GOT3 (cell line): ENCODE measurements at regions not wholly inside any gene's neighbourhood (a gene's known extent, or its start where the extent isn't known, plus 50 kb on each side); places are given as distances from the start of the nearest gene placed in this dataset.

Experiments used
- DNase-seq: peaks from one replicate; lab custom pipeline; 2025; ENCODE audit warnings: mixed read lengths; lab: John Stamatoyannopoulos, UW

DNA sequence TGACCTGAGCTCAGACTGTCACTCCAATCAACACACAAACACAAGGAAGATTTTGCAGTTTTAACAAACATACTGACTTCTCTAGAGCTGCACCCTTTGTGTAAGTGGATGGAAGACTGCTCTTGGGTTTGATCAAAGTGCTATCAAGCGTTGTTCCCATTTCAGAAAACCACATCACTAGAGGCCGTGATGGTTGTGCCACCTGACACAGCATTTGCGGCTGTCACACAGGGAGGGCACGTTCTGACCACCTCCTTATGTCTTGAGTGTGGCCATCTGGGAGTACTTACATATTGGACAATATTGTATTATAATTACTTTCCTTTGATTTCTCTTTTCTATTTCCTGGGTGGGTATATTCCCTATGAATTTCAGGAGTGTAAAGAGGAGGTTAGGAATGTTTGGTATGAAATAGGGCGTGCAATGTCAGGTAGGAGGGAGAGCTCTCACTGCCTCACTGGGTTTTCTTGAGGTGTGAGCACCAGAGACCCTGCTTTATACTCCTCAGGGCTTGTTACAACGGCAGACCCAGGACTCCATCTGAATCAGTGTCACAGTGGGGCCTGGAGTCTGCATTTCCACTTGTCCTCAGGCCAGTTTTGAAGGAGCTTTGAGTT lies 74.3 kb downstream of the SYNE3 start:
- DNase-seq, result no peak

DNA sequence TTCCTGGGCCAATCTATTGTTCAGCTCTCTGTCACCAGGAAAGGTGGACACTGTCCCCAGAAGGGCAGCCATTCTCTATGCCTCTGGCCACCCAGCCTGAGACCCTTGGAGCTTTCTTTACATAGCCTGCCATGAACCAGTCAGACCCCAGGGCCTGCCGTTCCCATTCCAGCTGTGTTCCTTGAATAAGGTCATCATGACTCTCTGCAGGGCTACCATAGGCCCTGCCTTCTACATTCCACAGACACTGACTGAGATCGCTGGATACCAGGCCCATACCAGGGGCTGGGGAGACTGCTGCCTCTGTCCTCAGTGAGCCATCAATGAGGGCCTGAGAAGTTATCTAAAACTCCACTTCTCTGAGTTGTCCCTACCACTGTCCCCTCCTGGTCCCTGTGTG lies 75.5 kb downstream of the SYNE3 start:
- DNase-seq, result no peak

DNA sequence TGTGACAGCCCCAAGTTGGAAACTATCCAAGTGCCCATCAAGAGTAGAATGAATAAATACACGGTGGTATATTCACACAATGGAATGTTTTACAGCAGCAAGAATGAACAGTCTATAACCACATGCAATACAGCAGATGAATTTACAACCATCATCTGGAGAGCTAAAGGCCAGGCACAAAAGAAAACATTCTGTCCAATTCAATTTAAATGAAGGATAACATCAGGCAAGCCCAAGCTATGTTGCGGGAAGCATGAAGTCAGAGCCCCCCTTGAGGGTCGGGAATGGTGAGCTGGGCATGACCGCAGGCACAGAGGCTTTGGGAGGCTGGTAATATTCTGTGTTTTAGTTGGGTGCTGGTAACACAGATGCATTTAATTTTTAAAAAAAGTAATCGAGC lies 76.0 kb downstream of the SYNE3 start:
- no peak for DNase-seq

DNA sequence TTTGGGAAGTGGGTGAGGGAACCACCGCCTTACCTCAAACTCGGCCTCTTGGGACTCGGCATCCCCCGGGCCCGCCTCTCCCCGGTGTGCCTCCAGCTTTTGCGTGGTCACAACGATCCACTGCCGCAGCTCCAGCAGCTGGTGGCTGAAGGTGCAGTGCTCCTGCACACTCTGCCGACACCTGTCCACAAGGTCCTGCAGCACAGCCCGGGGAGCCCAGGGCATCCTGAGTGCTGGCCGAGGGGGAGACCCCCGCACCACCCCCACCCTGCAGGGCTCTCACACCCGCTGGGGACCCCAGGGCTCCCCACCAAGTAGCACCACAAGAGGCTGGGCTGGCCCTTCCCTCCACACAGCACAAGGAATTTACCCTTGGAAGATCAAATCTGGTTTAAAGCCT lies 76.6 kb downstream of the SYNE3 start:
- no peak for DNase-seq

DNA sequence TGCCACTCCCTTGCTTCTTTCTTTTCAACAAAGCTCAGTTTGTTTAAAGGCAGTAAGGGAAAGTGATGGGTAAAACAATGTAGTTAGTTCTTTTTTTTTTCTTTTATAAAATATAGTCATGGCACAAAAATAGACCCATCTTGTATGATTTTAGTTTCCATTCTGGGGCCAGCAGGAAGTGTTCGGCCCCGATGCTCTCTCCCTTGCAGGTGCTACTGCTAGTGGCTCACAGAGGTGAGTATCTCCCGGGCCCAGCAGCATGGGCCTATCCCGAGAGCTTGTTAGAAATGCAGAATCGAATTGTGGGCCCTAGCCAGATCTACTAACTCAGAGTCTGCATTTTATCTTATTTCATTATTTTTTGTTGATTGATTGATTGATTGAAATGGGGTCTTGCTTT lies 78.7 kb downstream of the SYNE3 start:
- DNase-seq, result no peak

DNA sequence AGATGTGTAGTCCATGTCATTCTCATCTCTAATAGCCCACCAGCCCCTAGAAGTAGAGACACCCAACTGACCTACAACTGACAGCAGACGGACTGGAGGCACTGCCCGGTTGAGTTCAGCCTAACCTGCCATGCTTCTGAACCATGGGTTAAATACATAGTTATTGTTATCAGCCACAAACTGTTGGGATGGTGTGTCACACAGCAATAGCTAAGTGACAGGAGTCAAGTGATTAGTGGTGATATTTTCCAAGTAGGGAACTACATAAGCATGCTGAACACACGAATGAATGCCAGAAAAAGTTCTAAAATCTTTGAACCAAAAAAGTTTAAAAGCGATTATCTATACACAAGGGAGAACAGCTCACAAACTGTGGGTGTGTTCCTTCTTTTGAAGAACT lies 80.1 kb downstream of the SYNE3 start:
- no peak for DNase-seq

DNA sequence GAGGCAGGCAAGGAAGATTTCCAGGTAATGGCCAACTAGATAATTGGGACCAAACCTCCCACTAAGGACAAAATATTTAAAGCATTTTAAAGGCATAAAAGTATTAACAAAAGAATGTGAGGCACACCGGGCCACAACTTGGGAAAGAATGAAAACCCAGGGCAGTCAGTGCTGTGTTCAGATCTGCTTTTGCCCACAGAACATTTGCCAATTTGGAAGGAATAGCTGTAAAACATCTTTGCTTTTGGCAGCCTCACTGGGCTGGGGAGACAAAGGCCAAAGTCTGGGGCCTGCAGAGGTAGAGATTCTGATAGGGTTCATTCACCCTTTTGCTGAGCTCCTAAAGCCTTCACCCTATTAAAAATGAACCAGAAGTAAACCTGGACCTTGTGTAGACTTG lies 82.3 kb downstream of the SYNE3 start:
- no peak for DNase-seq

DNA sequence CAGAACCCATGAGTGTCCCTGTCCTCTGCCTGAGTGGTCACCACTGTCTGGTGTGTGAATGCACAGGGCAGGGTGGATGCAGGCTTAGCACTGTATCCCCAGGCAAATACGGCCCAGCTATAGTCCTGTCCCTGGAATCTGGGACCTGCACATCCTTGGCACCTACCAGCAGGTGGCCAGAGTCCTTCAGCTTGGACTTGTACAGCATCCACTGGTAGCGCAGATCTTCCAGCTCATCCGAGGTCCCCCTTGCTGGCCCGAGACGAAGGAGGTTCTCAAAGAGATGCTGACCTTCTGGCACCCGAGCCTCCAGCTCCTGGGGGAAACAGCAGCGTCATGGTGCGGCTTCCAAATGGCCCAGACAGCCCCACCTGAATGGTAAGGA lies 83.4 kb downstream of the SYNE3 start:
- DNase-seq, result no peak

DNA sequence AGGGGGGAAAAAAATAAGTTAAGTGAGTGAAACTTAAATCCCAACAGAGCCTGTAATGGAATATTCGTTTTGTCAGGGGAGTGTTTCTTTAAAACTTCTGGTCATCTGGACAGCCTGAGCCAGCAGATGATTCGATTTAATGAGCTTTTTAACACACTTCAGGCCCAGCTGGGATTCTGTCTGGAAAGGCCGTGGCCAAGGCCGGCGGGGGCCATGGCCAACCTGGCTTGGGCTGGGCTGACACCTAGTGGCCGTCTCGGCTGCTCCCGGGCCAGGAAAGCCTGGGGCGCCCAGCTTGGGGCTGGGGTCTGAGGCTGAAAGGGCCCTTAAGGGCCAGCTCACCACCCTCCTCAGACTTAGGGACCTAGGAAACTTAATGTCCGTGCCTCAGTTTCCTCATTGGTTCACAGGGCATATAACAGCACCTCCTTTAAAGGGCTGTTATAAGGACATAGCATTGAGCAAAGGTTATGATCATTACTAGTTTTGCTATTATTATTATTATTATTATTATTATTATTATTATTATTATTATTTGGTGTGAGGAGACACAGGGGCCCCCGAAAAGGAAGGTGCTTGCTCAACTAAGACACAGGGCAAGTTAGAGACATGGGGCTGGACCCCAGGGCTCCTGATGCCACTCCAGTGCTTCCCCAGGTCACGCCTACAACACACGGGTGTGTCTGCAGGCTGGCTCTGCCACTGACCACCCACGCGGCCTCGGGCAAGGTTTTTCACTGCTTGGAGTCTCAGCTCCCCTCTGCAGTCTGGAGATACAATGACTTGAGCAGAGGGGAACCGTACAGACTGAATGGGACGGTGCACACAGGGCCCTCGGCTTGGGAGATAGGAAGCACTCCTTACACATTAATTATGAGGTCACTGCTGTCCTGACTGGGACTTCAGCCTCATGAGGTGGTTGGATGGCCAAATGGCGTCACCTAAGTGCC lies 84.0 kb downstream of the SYNE3 start:
- no peak for DNase-seq

DNA sequence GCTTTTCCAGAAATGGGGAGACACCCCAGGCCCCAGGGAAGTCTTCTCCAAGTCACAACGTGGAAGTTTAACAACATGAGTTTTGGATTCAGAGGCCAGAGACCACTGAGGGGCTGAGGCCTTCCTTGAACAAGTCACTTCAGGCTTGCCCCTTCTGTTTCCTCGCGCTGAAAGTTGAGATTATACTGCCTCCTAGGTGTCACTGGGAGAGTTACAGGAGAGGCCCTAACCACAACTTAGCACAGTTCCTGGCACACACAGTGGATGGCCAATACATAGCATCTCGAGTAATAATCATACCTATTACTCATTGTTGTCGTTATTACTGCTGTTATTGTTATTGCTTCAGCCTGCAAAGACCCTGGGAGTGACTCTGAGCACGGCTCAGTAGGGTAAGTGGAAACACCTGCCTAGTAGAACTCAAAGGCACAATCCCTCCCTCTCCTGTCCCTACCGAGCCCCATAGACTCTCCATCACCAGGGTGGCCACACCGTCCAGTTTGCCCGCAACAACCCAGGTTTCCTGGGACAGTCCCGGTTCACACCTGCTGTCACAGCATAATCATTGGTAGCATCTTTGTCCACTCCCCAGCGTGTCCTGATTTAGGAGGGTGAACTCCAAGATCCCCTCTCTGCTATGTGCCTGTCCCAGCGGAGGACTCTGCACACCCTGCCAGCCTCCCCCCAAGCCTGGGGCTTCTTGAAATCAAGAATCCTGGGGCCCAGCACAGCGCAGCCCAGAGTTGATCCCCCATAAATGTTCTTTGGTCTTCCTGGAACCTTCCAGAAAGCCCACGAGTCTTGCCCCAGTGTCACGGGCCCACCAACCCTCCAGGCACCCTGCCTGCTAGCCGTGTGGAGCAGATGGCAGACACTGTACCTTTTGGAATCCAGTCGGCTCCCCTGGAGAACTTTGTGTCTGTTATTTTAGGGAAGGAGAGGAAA lies 85.0 kb downstream of the SYNE3 start:
- no peak for DNase-seq

DNA sequence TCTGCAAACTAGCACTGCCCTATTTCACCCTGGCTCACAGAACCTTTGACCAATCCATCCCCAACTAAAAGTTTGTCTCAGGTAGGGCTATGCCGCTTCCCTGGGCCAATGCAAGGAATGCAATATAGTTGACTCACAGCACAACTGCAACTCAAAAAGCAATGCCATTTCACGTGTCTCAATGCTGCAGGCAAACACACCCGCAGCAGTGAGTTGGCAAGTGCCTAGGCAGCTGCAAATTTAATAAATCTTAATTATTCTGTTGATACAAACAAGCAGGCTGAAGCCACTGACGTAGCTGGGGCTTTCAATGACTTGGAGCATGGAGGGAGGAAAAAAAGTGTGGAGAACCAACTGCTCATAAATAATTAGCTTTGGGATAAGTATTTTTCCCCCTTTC lies 87.9 kb downstream of the SYNE3 start:
- no peak for DNase-seq

DNA sequence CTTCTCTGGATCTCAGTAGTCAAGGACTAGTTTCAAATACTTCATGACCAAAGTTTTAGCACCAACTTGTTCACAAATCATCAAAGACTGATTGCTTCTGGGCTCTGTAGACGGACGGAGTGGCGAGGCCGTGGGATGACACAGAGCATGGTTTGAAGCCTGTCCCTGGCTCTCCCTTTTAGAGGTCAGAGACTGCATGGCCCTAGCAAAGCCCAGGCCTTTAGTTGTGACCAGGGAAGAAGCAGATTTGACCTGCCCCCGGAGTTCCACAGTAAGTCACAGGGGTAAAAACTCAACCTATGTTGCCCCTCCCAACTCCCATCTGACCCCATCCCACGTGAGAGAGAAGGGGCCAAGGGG lies 90.4 kb downstream of the SYNE3 start:
- DNase-seq, result no peak

DNA sequence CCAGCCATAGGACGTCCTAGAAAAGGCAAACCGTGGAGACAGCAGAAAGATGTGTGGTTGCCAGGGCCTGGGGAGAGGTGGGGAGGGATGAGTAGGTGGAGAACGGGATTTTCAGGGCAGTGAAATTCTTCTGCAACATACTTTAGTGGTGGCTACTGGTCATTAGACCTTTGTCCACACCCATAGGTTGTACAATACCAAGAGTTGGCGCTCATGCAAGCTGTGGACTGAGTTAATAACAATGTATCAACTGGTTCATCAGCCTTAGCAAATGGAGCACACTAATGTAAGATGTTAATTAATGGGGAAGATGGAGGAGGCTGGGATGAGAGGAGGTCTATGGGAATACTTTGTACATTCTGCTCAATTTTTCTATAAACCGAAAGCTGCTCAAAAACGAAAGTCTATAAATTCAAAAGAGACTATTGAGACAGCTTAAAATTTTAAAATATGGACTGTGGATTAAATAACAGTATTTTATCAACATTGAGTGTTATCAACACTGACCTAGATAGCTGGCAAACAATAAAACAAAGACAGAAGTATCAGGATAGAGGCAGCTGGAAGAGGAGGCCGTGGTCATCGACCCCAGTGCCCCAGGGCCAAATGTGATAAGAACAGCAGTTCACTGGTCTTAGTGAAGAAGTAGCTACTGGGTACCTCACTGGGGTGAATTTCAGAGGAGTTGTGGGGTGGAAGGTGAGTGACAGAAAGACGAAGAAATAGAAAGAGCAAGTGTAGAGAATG lies 90.9 kb downstream of the SYNE3 start:
- no peak for DNase-seq

DNA sequence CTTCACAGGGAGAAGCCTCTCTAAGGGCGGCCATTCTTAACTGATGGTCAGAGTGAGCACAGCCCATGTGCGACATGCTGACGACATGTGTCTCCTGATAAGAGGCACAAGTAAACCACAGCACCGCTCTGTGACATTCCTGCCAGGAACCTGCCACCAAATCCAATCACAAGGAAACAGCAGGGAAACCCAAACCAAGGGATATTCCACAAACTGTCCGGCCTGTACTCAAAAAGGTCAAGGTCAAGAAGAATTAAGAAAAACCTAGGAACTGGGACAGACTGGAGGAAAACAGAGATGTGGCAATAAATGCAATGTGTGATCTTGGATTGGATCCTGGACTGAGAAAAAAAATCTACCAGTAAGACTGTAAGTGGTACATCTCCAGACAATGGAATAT lies 91.9 kb downstream of the SYNE3 start:
- DNase-seq, result no peak

DNA sequence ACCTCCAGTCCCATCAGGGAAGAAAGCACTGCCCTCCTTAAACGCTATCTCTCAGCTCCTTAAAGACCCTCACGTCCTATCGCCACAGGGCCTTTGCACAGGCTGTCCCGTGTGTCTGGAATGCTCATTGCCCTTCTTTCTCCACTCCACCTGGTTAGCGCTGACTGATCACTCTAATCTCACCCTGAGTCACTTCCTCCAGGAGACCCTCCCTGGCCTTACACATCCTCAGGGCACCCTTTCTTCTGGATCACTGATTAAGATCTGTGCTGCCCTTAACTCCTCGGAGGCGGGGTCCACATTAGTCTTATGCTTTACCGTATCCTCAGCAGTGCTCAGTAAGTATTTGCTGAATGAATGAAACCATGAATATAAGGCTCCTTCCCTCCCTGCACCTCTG lies 94.7 kb downstream of the SYNE3 start:
- no peak for DNase-seq

DNA sequence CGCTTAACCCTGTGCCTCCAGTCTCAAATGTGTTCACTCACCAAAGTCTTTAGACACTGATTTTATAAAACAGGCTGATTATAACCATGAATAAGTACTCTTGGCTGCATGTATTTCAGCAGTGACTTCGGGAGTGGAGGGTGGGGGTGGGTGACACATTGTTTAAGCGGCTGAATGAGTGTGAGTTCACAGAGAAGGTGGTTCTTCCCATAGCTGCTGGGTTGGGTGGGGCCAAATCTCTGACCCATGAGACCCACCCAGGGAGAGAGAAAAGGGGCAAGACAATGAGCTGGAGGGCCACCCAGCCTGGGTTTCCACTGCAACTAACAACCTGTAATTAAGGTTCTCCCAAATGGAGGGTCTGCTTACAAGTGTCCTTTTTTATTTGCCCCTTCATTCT lies 96.4 kb downstream of the SYNE3 start:
- no peak for DNase-seq

DNA sequence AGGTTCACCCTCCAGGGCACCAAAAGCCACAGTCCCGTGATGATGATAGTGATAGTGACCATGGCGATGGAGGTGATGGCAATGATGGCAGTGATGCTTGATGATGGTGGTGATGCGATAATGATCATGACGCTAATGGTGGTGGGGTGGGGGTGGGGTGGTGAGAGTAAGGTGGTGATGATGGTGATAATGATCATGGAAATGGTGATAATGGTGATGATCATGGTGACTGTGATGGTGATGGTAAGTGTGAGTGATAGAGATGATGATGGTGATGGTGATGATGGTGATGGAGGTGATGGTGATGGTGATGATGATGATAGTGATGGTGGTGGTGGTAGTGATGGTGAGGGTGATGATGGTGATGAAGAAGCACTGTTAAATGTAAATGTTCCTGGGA lies 96.9 kb downstream of the SYNE3 start:
- no peak for DNase-seq

DNA sequence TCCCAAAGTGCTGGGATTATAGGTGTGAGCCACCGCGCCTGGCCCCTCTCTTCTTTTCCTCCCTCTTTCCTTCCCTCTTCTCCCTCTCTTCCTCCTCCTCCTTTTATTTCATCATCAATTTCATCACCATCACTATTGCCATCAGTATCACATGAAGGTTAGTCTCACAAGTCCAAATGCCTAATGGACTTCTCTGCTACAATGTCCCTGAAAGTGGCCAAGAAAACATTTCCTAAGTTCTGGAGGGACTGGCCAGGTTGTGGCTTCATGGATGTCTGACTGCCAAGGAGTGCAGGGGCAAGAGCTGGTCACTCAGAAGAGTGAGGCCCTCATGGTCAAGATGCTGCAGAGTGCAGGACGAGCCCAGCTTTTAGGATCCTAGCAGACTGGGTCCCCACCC lies 97.6 kb downstream of the SYNE3 start:
- no peak for DNase-seq

DNA sequence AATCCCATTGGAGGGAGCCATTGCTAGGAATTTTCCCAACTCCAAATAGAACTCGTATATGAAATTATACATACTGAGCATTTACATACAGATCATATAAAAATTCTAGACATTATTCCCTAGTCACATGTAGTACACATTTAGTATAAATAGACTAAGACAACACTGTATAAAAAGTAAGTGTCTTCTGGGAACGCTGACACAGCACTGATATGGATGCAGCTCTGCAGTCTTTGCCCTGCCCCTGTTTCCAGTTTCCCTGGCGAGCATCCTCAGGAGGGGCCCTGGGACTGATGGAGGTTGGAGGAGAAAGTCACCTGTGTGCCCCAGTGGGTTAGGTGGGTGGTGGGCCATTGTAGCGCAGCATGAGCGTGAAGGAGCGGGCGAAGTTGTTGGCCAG lies 97.8 kb upstream of the CLMN start:
- no peak for DNase-seq

DNA sequence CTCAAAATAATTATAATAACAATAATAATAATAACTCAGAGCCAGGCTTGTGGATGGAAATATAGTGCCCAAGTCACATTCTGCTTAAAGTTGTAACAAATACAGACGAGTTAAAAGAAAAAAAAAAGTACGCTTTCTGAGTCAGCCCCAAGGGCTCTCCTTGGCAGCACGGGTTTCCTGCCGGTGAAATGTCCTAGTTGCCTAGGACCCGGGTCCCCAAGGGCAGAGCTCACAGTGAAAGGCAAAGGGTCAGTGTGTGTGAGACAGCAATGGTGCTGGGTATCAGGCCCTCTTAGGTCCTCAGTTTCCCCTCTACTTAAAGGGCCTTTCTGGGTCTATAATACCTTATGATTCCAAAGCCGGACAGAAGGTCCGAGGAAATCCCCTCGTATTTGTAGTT lies 96.3 kb upstream of the CLMN start:
- DNase-seq, result no peak

DNA sequence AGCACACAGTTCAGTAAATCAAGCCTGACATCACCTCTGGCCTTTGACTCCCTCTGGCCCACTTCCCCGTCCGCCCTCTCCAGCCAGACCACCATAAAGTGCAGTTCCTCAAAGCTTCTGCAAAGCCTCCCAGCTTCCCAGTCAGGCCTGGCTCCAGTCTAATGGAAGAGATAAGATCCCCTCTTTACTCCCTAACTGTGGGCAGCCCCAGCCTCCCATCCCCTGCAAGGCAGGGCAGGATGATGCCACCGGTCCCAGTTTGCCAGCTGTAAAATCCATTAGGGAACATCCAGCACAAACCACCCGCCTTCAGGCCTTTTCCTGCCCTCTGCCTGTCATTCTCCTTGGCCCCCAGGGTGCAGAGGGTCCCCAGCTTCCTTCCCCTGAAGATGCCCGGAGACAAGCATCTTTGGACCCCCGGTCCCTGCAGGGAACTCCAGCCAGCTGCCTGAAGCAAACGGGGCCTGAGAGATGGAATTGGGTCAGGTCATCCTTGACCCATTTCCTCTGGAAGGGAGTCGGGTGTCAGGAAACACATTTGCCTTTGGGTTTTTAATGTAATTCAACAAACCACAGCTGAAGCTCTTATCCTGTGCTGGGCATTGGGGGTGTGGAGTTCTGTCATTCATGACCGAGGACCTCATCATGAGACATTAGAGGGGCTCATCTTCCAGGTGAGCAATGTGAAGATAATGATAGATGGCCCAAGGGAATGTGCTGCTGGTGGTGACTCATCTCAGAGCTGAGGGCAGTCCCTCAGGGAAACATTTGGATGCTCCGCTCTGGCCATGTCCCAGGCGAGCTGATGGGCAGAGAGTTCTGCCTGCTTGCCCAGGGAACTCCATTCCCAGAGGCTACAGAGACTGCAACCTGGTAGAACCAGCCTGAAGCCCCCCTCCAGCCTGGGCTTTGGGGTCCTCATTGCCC lies 93.8 kb upstream of the CLMN start:
- no peak for DNase-seq
